DND-41 (cell line): ENCODE measurements at regions not wholly inside any gene's neighbourhood (a gene's known extent, or its start where the extent isn't known, plus 50 kb on each side); places are given as distances from the start of the nearest gene placed in this dataset.

ENCODE experiments used
- CTCF ChIP-seq: IDR thresholded peaks from 2 replicates; pipeline ENCODE4 v1.5.1; 2012; ENCODE audit warnings: borderline replicate concordance, low read length, moderate library complexity, mild to moderate bottlenecking; ENCODE audit not compliant: poor library complexity, severe bottlenecking; ENCODE audit errors: extremely low read depth
- EZH2 ChIP-seq: IDR thresholded peaks from 3 replicates; pipeline ENCODE4 v1.6.1; 2012; ENCODE audit warnings: borderline replicate concordance, low read depth, mild to moderate bottlenecking, moderate library complexity, low read length, inconsistent platforms; ENCODE audit not compliant: severe bottlenecking

- TF ChIP-seq EZH2 (no peak), CTCF (no peak)
These were observed 893.7 kb downstream of the UQCRFS1 start for GRCh38 chr19:28319227-28319626.
